ENCODE measurements at regions not wholly inside any gene's neighbourhood (a gene's known extent, or its start where the extent isn't known, plus 50 kb on each side); places are given as distances from the start of the nearest gene placed in this dataset.
A peak's percentile ranks its signal among the peaks of the same experiment; 100 is the strongest.

DNA sequence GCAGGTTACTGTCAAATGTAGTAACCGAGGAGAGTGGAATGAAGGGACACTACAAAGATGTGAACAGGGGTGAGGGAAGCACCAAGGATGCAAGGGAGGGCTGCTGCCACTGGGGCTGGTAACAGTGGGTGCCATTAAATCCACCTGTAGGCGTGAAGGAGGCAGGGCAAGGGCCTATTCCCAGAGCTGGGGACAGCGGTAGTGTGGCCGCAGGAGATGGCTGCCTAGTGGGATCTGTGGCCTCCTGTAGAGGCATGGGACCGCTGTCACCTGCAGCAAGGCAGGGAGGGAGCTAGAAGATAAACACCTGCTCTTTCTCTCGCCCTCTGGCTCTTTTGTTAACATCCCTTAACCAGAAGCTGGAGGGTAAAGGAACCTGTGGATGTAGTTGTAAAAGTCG is 80.5 kb upstream of the CNIH3 start:
- Histone ChIP-seq H3K27ac (no peak overlapping the region), H3K4me2 (no peak overlapping the region), H3K4me1 (no peaks in the 10 kb centered on the region), H3K4me3 (no peak overlapping the region), H3K9me3 (no peaks in the 10 kb centered on the region)
- ATAC-seq (peak; percentile 30 to 33; a peak in 3 of 6 replicates), DNase-seq (ENCODE audit: low read depth in 1 of 2, low spot score in 1 of 2) (no peak), FAIRE-seq (no peak)
- TF ChIP-seq ELK1 (IDR thresholded peaks at IDR 0.05; ENCODE audit: low read depth, low read length): no peak
- no peak for TF ChIP-seq RFX5 (IDR thresholded peaks at IDR 0.05)
- no peak for TF ChIP-seq JUNB (IDR thresholded peaks at IDR 0.05)
- no peak for TF ChIP-seq RCOR1 (IDR thresholded peaks at IDR 0.05; ENCODE audit: low read depth, low read length)
- no peak for TF ChIP-seq MAZ (IDR thresholded peaks at IDR 0.05; ENCODE audit: borderline replicate concordance, low read depth, low read length)
- ChIA-PET POLR2A (no interaction called here), CTCF (interaction anchor here (1.0 to 1.5 kb wide), 2 partner anchors 9 to 23 kb away, joined by 3 to 7 read pairs; no protein-coding TSS in a partner anchor)
- WGBS (ENCODE audit: missing lambda C conversion rate): 63% methylated on average over 7 of the region's 7 CpGs

DNA sequence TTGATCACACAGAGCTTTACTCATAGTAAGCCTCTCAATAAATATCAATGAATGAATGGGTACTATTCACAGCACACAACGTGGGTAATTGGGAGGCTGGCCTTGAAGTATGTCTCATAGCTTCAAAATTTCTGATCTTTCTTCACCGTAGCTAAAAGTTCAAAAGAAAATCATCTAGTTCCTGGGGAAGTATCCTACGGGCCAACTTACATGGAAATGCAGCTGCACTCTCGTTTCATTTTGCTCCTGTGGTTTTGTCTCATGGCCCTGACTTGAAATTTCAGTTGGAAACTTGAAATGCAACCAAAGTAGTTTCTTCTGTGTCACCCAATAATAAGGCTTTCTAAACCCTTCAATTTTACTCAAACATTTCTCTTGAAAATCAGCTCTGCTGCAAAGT is 76.1 kb upstream of the CNIH3 start:
- ChIA-PET CTCF (interaction anchor here (1.3 to 1.7 kb wide), 2 partner anchors 26 to 383 kb away, joined by 3 to 5 read pairs; no protein-coding TSS in a partner anchor), POLR2A (no interaction called here)
- Histone ChIP-seq H3K4me1 (peaks cover 6% of the 10 kb centered on the region; the same call in 2 of the 3 replicates), H3K9me3 (no peaks in the 10 kb centered on the region), H3K4me3 (no peak overlapping the region), H3K4me2 (no peak overlapping the region), H3K27ac (no peak overlapping the region)
- 35% methylated on average over 4 of the region's 4 CpGs for WGBS (ENCODE audit: missing lambda C conversion rate)
- no peak for TF ChIP-seq MAFK (IDR thresholded peaks at IDR 0.05; ENCODE audit: partially characterized antibody)
- no peak for TF ChIP-seq SMC3 (IDR thresholded peaks at IDR 0.05)
- no peak for TF ChIP-seq ESRRA (IDR thresholded peaks at IDR 0.05; ENCODE audit: borderline replicate concordance, low read length)
- no peak for TF ChIP-seq HMGXB4 (CRISPR knock-in tag; IDR thresholded peaks at IDR 0.05; ENCODE audit: borderline replicate concordance)
- TF ChIP-seq HEYL (CRISPR knock-in tag; IDR thresholded peaks at IDR 0.05): no peak
- no peak for TF ChIP-seq EHMT2 (IDR thresholded peaks at IDR 0.05; ENCODE audit: low read depth)
- TF ChIP-seq, protein P1, sequence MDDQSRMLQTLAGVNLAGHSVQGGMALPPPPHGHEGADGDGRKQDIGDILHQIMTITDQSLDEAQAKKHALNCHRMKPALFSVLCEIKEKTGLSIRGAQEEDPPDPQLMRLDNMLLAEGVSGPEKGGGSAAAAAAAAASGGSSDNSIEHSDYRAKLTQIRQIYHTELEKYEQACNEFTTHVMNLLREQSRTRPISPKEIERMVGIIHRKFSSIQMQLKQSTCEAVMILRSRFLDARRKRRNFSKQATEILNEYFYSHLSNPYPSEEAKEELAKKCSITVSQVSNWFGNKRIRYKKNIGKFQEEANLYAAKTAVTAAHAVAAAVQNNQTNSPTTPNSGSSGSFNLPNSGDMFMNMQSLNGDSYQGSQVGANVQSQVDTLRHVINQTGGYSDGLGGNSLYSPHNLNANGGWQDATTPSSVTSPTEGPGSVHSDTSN (IDR thresholded peaks at IDR 0.05): no peak
- DNase-seq (ENCODE audit: low read depth in 1 of 2, low spot score in 1 of 2) (no peak), ATAC-seq (no peak), FAIRE-seq (no peak)

GRCh38 chr1:224540535-224540934 is 75.6 kb upstream of the CNIH3 start:
- H3K4me1 ChIP-seq: peaks cover 6% of the 10 kb centered on the region; the same call in 2 of the 3 replicates
- WGBS (ENCODE audit: missing lambda C conversion rate): 54% methylated on average over 1 of the region's 1 CpG
- no peak for ATAC-seq
- CTCF ChIA-PET: interaction anchor here (1.3 kb wide), 1 partner anchor 26 kb away, joined by 3 read pairs; no protein-coding TSS in a partner anchor
- H3K27ac ChIP-seq: no peak overlapping the region
- no peak for FAIRE-seq
- H3K4me2 ChIP-seq: no peak overlapping the region
- DNase-seq (ENCODE audit: low read depth in 1 of 2, low spot score in 1 of 2): no peak
- H3K4me3 ChIP-seq: no peak overlapping the region
- TF ChIP-seq NR3C1 (IDR thresholded peaks at IDR 0.05) (no peak), POLR2AphosphoS2 (conservative IDR thresholded peaks at IDR 0.05; ENCODE audit: low read length) (no peak), EHMT2 (IDR thresholded peaks at IDR 0.05; ENCODE audit: low read depth) (no peak), ZNF302 (CRISPR knock-in tag; IDR thresholded peaks at IDR 0.05) (no peak)
- TF ChIP-seq, protein P2, sequence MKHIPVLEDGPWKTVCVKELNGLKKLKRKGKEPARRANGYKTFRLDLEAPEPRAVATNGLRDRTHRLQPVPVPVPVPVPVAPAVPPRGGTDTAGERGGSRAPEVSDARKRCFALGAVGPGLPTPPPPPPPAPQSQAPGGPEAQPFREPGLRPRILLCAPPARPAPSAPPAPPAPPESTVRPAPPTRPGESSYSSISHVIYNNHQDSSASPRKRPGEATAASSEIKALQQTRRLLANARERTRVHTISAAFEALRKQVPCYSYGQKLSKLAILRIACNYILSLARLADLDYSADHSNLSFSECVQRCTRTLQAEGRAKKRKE (CRISPR knock-in tag; IDR thresholded peaks at IDR 0.05; ENCODE audit: low read depth): no peak
- H3K9me3 ChIP-seq: no peaks in the 10 kb centered on the region
- POLR2A ChIA-PET: no interaction called here

All from A549 (cell line).